GM18873 (cell line): ENCODE measurements at regions not wholly inside any gene's neighbourhood (a gene's known extent, or its start where the extent isn't known, plus 50 kb on each side); places are given as distances from the start of the nearest gene placed in this dataset.
"Not testable (repeated sequence)": the region's sequence is repeated elsewhere in the genome, so short reads cannot be mapped to it uniquely, and the experiment has no call there.

Experiments
- ATAC-seq: cut with Tn5 transposase; IDR thresholded peaks from one replicate; pipeline ENCODE4 v1.9.1; 2021; ENCODE audit warnings: mild to moderate bottlenecking, moderate library complexity, moderate number of reproducible peaks; ENCODE audit not compliant: unreplicated experiment, low FRiP score

- no peak for ATAC-seq
These were observed 50.8 kb upstream of the SEL1L start for GRCh38 chr14:81584495-81584894.

DNA sequence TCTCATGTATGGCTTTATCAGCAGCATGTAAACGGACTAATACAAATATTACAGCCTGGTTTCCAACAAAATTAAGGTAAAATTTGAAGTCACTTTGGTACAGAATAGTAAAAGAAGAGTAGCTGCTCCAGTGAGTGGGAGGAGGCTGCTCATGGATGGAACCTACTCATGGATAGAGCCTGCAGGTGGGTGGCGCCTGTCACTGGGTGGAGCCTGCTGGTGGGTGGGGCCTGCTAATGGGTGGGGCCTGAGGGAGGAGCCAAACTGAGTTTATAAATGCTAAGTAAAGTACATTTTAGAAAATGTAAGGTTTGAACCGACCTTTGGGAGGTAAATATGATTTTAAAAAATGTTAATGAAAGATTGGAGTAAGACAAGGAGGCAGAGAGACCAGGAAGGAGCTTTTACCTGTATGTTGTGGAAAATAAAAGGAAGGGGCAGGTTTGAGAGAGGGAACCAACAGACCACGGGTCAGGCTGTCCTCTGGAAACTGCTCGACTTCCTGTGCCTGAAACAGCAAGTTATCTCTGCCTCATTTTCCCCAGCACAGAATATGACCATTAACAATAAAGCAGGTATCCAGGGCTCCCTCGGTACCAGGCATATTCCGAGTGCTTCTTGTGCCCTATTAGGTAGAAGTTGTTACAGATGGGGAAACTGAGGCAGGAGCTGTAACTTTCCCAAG is 55.9 kb upstream of the SEL1L start:
- ATAC-seq, result no peak

- no peak for ATAC-seq
These were observed 57.6 kb upstream of the SEL1L start for GRCh38 chr14:81591266-81591665.

DNA sequence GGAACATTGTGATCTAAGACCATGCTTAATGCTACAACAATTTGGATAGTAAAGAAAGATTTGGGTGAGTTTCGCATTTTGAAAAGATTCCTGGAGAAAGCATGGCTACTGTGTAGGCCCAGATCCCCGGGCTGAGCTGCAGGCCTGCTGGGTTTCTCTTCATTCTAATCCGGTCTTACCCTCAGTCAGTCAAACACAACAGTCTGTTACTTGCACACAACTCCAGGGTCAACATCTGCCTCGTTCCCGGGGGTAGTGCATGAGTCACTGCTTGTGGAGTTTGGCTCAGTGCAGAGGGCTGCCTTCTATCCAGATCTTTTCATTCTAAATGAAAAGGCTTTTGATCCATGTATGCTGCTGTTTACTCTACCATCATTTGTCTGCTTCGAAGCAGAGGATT is 60.4 kb upstream of the SEL1L start:
- ATAC-seq, result no peak

DNA sequence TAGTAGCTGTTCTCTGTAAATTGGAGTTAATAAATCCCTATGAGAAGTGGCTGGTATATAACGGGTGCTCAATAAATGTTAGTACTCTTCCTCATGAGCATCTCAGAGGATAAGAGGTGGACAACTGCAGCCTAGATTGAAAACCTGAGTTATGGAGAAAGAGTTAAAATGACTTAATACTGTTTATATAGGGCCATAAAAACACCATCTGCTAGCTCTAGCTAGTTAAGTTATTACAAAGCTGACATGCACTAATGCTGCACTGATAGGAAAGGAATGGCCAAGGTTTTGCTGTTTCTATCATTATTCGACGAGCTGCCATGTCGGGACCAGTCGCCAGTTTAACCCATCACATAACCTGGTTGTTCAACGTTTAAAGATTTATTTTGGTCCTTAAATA is 72.0 kb upstream of the SEL1L start:
- ATAC-seq, result no peak

DNA sequence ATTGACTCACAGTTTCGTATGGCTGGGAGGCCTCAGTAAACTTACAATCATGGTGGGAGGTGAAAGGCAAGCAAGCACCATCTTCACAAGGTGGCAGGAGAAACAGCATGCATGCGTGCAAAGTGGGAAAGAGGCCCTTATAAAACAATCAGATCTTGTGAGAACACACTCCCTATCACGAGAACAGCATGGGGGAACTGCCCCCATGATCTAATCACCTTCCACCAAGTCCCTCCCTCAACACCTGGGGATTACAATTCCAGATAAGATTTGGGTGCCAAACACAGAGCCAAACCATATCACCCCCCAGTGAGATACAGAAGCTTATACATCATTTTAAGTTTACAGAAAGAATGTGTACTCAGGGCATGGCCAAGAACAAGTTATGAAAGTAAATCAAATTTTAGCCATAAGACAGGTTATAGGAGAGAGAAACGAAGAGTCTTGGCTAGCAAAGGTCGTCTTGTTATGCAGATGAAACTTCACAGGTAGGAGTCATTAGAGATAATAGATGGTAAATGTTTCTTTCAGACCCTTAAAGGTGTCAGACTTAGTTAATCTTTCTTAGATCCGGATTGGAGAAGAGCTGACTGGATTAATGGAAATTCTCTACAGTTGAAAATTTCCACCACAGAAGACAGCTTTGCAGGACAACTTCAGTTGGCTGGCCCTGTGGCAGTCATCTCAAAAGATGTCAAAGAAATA is 79.8 kb upstream of the SEL1L start:
- no peak for ATAC-seq

GRCh38 chr14:81614302-81614701 is 80.6 kb upstream of the SEL1L start:
- ATAC-seq, result not testable (repeated sequence)

GRCh38 chr14:81618695-81619094 is 85.0 kb upstream of the SEL1L start:
- ATAC-seq, result no peak

- no peak for ATAC-seq
These were observed 86.2 kb upstream of the SEL1L start for GRCh38 chr14:81619816-81620215.

DNA sequence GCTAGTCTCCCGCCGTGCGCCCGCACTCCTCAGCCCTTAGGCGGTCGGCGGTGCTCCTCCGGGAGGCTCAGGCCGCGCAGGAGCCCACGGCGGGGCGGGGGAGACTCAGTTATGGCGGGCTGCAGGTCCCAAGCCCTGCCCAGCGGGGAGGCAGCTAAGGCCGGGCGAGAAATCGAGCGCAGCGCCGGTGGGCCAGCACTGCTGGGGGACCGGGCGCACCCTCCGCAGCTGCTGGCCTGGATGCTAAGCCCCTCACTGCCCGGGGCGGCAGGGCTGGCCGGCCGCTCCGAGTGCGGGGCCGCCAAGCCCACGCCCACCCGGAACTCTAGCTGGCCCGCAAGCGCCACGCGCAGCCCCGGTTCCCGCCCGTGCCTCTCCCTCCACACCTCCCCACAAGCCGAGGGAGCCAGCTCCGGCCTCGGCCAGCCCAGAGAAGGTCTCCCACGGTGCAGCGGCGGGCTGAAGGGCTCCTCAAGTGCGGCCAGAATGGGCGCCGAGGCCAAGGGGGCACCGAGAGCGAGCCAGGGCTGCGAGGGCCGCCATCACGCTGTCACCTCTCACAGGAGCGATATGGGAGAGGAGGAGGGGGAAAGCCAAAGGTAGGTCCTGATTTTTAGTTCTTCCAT is 90.2 kb upstream of the SEL1L start:
- not testable (repeated sequence) for ATAC-seq

DNA sequence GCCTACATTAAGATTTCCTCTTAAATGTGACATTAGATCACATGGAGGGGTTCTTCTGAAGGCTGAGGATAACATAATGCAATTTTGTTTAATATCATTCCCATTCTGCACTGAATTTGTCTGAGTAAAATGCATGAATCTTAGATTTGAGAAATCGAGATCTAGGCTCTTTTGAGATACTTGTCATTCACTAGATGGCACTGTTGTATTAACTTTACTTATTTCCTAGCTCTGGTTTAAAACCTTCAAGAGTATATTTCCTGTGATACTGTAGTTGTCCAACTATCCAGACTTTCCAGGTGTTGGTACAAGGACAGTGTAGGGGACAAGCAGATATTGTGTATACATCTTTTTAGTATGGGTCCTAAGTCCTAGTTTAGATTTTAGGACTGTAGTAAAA is 91.7 kb upstream of the SEL1L start:
- ATAC-seq, result no peak

GRCh38 chr14:81632157-81632556 is 98.5 kb upstream of the SEL1L start:
- no peak for ATAC-seq

GRCh38 chr14:81633496-81633895 is 99.8 kb upstream of the SEL1L start:
- ATAC-seq, result no peak

DNA sequence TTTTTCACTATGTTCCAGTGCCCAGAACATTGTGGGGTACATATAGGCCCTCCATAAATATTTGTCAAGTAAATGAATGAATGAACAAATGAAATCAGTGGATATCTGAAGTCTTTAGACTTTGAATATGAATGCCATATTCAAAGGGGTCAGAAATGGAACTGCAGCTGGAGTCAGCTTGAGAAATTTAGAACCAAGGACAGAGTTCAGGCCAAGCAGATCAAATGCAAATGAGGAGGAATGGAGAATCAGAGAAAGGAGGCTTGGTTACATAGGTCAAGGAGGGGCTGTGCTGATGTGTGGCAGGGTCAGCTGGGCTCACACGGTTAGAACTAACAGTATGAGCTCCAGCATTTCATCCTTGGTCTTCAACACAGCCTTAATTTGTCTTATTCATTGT is 104.0 kb upstream of the SEL1L start:
- no peak for ATAC-seq

DNA sequence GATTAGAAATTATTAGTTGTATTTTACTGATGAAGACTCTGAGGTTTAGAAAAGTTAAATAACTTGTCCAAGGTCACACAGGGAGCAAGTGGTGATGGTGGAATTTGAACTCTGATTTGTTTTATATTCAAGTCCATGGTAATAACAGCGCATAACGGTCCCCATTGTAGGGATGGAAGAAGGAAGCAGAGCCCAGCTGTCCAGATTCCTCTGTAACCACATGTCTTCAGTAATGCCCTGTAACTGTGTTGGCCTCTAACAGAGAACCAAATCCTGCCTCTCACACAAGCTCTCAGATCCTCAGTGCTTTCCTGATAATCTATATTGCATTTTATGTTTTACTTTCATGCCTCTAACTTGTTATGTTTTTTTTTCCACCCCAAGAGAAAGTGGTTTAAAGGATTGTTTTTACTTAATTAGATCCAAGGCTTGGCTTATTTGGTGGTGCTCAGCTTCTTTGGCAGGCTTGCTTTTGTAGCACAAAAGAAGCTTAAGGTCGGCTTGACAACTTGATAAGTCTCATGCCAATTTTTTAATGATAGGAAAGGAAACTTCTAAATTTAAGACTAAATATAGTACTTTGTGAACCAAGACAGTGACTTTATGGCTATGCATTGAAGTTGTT is 105.1 kb upstream of the SEL1L start:
- ATAC-seq, result no peak

GRCh38 chr14:81653626-81654025 is 120.0 kb upstream of the SEL1L start:
- ATAC-seq, result no peak

- no peak for ATAC-seq
These were observed 122.0 kb upstream of the SEL1L start for GRCh38 chr14:81655423-81656314.

GRCh38 chr14:81656811-81657210 is 123.2 kb upstream of the SEL1L start:
- no peak for ATAC-seq

DNA sequence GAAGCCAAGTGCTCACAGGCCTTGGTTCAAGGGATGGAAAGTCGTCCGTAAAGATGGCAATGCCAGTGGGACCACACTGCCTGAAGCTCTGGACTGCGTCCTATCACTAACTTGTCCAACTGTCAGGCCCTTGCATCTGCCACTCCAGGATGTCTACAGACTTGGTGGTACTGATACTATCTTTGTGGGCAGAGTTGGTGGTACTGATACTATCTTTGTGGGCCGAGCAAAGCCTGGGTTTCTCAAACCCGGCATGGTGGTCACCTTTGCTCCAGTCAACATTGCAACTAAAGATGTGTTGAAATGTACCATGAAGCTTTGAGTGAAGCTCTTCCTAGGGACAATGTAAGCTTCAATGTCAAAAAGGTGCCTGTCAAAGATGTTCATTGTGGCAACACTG is 128.4 kb upstream of the SEL1L start:
- no peak for ATAC-seq

DNA sequence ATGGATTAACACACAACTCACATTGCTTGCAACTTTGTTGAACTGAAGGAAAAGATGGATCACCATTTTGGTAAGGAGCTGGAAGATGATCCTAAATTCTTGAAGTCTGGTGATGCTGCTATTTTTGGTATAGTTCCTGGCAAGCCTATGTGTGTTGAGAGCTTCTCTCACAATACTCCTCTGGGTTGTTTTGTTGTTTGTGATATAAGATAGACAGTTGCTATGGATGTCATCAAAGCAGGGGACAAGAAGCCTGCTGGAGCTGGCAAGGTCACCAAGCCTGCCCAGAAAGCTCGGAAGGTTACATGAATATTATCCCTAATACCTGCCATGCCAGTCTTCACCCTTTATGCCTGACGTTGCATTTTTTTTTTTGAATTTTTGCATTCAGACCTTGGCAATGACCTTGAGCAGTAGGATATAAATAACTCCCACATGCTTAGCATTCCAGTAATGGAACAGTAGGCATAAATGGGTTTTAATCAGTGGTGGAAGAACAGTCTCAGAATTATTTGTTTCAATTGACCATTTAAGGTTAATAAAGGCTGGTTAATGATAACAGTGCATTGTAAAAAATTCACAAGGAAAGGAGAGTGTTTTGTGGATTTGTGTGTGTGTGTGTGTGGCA is 129.0 kb upstream of the SEL1L start:
- no peak for ATAC-seq
